ENCODE measurements at regions not wholly inside any gene's neighbourhood (a gene's known extent, or its start where the extent isn't known, plus 50 kb on each side); places are given as distances from the start of the nearest gene placed in this dataset.
"Not testable (repeated sequence)": the region's sequence is repeated elsewhere in the genome, so short reads cannot be mapped to it uniquely, and the experiment has no call there.

GRCh38 chr4:148842843-148843242, 400.6 kb upstream of the NR3C2 start:
- no peaks in the 10 kb centered on the region for H3K9me3 ChIP-seq (ENCODE audit: control insufficient read depth, insufficient read depth, low read depth, low read length)
- H3K27ac ChIP-seq (ENCODE audit: extremely low read depth, low read depth, low read length), result no peak overlapping the region
- no peak overlapping the region for H3K4me3 ChIP-seq (ENCODE audit: low read depth, low read length)
- POLR2A ChIA-PET, result no interaction called here
- H3K4me1 ChIP-seq (ENCODE audit: control insufficient read depth, insufficient read depth, low read length), result no peaks in the 10 kb centered on the region
- CTCF ChIA-PET, result no interaction called here
- TF ChIP-seq ZNF518A (tag by site-specific recombination; conservative IDR thresholded peaks at IDR 0.05; ENCODE audit: low read depth), result peak; percentile 39; the same call in 1 of the 2 replicates
- no peak for TF ChIP-seq ZNF596 (tag by site-specific recombination; IDR thresholded peaks at IDR 0.05)
- TF ChIP-seq OVOL3 (tag by site-specific recombination; IDR thresholded peaks at IDR 0.05), result no peak
- peak; percentile 27 for TF ChIP-seq SETDB1 (IDR thresholded peaks at IDR 0.05; ENCODE audit: insufficient read length, low read length)
- H3K36me3 ChIP-seq (ENCODE audit: control insufficient read depth in 2 of 2, insufficient read depth in 1 of 2, low read length in 2 of 2), result no peaks in the 10 kb centered on the region

GRCh38 chr4:148837571-148837970, 395.4 kb upstream of the NR3C2 start:
- H3K4me1 ChIP-seq (ENCODE audit: control insufficient read depth, insufficient read depth, low read length); CTCF ChIA-PET: not testable (repeated sequence)

GRCh38 chr4:148834804-148835631, 392.8 kb upstream of the NR3C2 start:
- ChIA-PET CTCF (no interaction called here), POLR2A (no interaction called here)
- Histone ChIP-seq H3K4me1 (ENCODE audit: control insufficient read depth, insufficient read depth, low read length) (no peaks in the 10 kb centered on the region), H3K4me3 (ENCODE audit: low read depth, low read length) (no peak overlapping the region), H3K36me3 (ENCODE audit: control insufficient read depth in 2 of 2, insufficient read depth in 1 of 2, low read length in 2 of 2) (no peaks in the 10 kb centered on the region), H3K27ac (ENCODE audit: extremely low read depth, low read depth, low read length) (no peak overlapping the region), H3K9me3 (ENCODE audit: control insufficient read depth, insufficient read depth, low read depth, low read length) (no peaks in the 10 kb centered on the region)
- TF ChIP-seq ZNF704 (tag by site-specific recombination; IDR thresholded peaks at IDR 0.05) (no peak), ZNF362 (tag by site-specific recombination; IDR thresholded peaks at IDR 0.05) (no peak), CTCF (tag by site-specific recombination; IDR thresholded peaks at IDR 0.05) (no peak), ZBTB49 (tag by site-specific recombination; IDR thresholded peaks at IDR 0.05; ENCODE audit: low read depth) (no peak), ZXDB (tag by site-specific recombination; IDR thresholded peaks at IDR 0.05) (no peak)

More at GRCh38 chr4:148837571-148837970, 395.4 kb upstream of the NR3C2 start:
- H3K36me3 ChIP-seq (ENCODE audit: control insufficient read depth in 2 of 2, insufficient read depth in 1 of 2, low read length in 2 of 2); POLR2A ChIA-PET; H3K27ac ChIP-seq (ENCODE audit: extremely low read depth, low read depth, low read length); H3K4me3 ChIP-seq (ENCODE audit: low read depth, low read length); H3K9me3 ChIP-seq (ENCODE audit: control insufficient read depth, insufficient read depth, low read depth, low read length): not testable (repeated sequence)
